ENCODE measurements at regions not wholly inside any gene's neighbourhood (a gene's known extent, or its start where the extent isn't known, plus 50 kb on each side); places are given as distances from the start of the nearest gene placed in this dataset.

DNA sequence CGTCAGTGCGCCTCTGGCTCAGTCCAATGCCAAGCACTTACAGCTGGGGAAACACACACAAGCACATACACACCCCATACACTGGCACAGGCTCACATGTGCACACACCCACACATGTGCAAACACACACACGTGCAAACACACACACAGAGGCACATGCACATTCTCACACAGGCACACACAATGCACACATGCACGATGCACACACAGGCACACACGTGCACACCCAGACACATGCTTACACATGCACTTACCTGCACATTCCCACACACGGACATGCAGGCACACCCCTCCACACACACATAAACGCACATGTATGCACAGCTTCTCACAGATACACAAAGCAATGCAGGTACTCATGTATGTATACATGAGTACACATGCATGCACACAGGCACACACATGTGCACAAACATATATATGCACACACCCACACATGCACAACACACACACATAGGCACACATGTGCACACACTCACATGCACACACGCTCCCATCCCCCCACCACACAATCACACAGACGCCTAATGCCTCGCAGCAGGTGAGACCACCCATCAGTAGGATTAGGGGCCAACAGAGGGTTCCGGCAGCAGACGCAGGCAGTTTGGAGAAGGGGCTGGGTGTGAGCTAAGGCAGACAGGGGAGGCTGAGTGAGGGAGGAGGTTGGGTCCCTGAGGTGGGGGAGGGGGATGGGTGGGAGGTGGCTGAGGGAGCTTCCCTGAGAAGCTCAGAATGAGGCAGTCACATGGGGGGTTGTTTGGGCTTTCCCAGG is 71.2 kb upstream of the SLCO4A1 start:
- TF ChIP-seq CTCF (IDR thresholded peaks at IDR 0.05) (no peak), POLR2A (IDR thresholded peaks at IDR 0.05) (no peak), POLR2AphosphoS5 (IDR thresholded peaks at IDR 0.05) (no peak)
